HG02642 (cell line): ENCODE measurements at regions not wholly inside any gene's neighbourhood (a gene's known extent, or its start where the extent isn't known, plus 50 kb on each side); places are given as distances from the start of the nearest gene placed in this dataset.
"Not testable (repeated sequence)": the region's sequence is repeated elsewhere in the genome, so short reads cannot be mapped to it uniquely, and the experiment has no call there.

Experiments
- ATAC-seq: cut with Tn5 transposase; IDR thresholded peaks from one replicate; pipeline ENCODE4 v1.9.1; 2021; ENCODE audit warnings: mild to moderate bottlenecking; ENCODE audit not compliant: unreplicated experiment, poor library complexity

DNA sequence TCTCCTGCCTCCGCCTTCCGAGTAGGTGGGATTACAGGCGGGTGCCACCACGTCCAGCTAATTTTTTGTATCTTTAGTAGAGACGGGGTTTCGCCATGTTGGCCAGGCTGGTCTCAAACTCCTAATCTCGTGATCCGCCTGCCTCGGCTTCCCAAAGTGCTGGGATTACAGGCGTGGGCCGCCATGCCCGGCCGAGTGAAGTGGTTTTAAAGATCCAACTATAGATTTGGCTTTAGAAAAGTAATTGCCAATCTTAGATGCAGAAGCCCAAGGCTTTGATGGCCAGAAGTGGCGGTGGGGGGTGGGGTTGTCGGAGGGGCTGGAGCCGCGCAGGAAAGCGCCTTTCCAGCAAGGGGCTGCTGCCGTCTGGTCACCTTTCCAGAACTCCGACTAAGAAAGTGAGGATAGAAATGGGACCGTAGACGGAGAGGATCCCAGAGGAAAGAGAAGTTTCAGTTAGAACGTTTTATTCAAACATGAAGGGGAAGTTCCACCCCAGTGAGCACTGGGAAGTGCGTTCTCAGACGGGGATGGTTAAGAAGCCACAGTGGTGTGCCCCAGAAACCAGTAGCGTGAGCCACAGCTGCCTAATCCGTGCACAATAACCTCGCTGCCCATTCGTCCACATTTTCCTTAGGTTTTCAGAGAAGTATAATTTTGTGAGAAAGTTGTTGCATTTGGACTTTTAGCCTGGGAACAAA is 69.7 kb downstream of the DLL1 start:
- ATAC-seq: no peak

DNA sequence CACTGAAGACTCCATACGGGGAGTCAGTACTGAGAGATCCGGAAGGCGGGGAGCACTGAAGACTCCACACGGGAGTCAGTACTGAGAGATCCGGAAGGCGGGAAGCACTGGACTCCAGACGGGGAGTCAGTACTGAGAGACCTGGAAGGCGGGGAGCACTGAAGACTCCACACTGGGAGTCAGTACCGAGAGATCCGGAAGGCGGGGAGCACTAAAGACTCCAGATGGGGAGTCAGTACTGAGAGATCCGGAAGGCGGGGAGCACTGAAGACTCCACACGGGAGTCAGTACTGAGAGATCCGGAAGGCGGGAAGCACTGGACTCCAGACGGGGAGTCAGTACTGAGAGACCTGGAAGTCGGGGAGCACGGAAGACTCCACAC is 77.2 kb downstream of the DLL1 start:
- not testable (repeated sequence) for ATAC-seq

DNA sequence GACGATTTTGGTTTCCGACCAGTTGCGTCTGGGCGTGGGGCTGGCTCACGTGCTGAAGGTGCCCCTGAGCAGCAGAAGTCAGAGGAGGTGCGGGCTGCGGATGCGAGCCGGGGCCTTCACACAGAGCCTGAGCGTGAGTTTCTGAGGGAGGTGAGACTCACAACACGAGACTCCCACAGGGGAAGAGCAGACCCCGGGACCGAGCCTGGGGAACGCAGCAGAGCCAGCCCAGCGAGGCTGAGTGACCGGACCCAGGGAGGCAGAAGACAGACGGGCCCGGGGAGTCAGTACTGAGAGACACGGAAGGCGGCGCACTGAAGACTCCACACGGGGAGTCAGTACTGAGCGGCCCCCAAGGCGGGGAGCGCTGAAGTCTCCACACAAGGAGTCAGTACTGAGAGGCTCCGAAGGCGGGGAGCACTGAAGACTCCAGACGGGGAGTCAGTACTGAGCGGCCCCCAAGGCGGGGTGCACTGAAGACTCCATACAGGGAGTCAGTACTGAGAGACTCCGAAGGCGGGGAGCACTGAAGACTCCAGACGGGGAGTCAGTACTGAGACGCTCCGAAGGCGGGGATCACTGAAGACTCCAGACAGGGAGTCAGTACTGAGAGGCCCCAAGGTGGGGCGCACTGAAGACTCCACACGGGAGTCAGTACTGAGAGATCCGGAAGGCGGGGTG is 77.8 kb downstream of the DLL1 start:
- ATAC-seq: no peak

DNA sequence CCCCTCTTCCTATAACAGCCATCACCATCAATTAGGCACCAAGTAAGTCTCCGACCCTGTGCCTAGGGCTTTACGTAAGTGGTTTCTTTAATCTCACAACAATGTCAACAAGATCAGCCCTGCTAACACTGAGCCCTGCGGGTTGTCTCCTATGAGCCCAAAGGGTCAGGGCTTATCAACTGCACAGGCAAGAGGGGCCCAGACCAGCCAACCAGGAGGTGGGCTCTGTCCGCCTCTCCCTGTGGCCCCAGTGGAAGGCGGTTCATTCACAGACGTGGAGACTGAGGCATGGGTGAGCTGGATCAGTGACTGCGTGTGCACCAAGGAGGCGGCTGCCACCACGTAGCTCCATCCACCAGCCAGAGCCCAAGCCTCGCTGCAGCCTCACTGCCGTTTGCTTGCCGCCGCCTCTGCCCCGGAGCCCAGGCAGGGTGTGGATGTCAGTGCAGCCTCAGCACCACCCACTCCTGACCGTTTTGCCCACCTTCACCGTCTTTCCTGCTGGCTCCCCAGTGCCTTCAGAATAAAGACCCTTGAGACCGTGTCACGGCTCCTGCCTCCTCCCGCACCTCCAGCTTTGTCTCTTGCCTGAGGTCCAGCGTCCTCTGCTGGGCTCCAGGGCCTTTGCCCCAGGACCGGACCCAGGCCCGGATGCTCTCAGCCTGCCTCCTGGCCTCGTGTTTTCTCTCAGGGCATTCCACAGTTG is 78.7 kb downstream of the DLL1 start:
- no peak for ATAC-seq

DNA sequence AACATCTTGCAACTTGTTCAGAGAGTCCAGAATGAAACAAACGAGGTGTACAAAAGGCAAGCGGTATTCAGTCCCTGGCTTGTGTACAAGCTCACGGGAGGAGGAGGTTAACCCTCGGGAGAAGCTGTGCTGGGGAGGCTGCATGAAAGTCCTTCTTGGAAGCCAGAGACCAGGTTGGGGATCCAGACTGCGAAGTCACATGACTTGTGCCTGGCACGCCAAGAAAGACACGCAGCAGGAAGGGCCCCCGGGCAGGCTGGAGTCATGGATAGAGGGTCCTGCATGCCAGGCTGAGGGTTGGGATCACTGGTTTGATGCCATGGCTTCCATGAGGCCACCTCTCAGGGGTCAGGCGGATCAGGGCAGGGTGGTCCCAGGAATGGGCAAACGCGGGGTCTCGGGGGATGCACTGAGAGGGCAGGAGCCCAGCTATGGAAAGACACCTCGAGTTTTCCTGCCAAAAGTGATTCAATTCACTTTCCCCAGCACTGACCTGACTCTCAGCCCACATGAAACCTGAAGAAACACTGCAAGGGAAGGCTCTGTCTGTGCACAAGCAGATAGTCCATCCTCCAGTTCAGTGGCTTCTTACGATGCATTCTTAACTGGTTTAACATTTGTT is 79.4 kb downstream of the DLL1 start:
- no peak for ATAC-seq

DNA sequence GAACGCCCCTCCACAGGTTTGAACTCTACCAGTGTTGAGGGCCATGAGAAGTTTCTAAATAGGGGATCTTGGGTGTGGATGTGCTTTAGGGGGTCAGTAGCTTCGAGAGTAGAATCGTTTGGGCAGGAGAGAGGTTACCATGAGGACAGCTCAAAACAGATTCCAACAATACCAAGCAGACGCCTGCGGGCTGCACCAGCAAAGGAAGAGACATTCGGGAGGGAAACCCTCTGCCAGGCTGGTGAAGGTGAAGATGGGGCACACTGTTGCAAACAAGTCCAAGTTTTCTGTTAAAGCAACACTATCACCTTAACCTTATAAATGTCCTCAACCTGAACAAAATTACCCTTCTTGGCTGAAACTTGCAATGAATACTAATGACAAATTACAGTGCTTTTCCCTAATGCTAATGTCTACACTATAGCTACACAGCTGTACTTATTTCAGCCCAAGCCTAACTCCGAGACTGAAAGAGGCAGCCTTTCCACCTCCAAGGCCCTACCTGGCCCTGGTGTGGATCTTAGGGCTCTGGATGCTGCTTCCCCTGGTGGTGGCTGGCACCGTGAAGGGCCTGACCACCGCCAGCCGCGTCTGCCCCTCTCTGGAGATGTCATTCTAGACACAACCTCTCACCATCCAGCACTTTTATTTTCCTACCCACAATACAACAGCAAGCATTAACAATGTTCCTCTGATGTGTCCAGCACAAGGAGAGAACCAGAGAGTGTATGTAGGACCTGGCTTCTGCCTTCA is 80.1 kb downstream of the DLL1 start:
- no peak for ATAC-seq

DNA sequence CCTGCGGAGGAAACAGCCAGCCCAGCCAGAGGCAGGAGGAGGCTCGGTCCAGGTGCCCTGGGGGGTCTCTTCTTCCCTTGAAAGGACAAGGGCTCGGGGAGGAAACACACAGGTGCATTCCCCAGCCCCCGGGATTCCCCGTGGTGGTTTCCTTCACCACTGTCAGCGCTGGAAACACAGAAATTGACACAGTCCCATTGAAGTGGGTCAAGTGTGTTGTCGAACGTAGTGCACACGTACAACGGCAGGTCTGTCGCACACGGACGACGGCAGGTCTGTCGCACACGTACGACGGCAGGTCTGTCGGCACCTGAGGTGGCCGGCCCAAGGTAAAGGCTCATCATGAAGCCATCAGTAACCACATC is 80.9 kb downstream of the DLL1 start:
- ATAC-seq: no peak

DNA sequence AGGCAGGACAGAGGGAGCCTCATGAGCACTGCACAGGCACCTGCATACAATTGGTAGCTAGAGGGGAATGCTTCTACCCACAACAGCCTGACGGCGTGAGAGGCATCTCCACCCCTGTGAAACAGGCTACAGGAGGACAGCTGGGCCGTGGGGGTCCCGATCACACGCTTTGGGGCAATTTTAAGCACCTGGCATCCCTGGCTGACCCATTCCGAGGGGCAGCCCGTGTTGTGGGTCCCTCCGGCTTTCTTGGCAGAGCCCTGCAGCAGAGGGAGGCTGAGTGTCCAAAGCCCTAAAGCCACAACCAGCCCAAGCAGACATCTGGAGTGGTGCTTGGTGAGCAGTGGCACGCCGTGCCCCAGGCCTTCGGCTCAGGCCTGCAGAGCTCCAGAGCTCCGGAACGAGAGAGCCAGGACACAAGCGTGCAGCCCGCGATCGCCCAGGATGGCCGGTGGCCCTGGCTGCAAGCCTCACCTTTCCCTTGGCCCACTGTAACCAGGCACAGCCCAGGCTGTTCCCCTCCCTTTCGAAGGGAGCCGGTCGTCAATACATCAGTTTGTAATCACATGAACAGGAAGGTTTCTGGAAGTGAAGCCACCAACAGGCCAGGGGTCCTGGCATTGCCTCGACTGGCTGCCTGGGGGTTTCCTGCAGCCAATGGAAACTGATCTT is 81.4 kb downstream of the DLL1 start:
- no peak for ATAC-seq

DNA sequence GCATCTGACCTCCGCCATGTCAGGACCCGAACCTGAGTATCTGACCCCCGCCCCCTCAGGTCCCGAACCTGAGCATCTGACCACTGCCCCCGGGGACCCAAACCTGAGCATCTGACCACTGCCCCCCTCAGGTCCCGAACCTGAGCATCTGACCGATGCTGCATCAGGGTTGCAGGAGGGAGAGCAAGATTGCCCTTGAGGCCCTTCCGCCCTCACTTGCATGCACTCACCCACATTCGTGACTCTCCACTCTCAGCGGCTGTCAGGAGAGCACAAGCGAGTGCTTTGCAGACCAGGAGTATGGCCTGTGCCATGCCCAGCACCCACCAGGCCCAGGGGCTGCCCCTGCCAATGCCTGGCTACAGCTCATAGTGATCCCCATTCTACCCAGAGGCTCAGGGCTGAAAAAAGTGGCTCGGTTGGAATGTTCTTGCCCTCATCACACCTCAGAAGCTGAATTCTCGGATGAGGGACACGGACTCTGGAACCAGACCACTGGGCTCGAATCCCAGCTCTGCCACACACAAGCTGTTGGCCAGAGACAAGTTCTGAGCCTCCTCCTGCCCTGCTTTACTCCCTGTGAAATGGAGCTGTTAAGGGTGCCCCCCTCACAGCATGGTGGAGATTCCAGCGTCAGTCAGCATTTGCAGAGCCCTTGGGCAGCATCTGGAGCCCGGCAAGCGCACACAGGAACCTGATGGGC is 82.1 kb downstream of the DLL1 start:
- ATAC-seq: no peak

DNA sequence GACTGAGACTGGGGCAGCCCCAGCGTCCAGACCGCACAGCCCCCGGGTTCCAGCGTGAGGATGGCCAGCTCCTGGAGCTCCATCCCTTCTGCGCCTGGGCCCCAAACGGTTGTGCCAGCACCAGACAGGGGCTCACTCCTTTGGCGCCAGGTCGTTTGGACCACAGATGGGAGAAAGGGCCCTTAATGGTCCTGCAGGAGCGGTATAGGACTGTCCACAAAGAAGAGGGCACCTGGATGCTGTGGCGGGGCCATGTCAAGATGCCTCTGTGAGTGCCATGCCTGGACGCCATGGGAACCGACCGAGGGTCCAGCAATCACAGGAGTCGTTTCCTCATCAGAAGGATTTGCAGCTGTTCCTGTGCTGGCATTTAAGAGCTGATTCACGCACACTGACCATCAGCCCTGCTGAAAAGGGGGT is 82.7 kb downstream of the DLL1 start:
- no peak for ATAC-seq

DNA sequence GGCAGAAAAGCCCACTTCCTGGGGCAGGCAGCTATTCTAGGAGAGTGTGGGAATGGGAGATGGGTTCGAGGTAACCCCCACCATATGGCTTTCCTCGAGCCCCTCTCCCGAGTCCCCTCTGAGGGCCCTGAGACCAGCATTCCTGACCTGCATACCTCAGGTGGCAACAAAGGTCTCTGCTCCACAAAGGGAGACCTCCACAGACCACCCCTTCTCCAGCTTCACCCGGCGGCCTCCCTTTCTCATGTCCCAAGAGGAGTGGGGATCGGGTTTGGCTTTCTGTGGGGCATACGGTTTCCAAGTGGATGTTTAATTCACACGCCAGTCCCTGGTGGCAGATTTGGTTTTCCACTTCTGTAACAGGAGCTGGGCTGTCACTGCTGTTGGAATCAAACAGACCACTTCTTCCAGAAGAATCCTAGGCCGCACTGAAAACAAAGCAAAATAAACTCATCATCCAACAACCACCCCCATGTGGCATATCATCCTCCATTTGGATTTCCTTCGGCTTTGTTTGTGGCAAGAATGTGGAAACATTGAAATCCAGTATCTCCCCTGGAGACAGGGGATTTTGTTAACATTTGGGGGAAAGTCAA is 83.2 kb downstream of the DLL1 start:
- no peak for ATAC-seq

DNA sequence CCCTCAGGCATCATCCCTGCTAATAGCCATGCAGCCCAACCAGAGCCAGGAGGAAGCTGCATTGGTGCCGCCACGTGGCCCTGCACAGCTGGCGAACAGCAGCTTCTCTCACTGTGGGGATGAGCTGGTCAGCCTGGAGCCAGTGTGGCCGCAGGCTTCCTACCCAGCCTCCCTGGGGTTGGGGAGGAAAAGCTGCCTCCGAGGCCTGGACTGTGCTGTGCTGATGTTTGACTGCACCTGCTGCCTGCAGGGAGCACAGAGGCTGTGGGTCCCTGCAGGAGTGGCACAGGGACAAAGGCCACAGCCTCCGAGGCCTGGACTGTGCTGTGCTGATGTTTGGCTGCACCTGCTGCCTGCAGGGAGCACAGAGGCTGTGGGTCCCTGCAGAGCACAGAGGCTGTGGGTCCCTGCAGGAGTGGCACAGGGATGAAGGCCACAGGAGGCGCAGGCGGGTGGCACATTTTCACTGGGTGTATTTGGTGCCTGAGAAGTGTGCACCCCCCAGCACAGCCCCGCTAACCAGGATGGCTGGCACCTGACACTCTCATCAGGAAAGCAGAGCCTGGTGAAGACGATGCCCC is 83.9 kb downstream of the DLL1 start:
- ATAC-seq: no peak

DNA sequence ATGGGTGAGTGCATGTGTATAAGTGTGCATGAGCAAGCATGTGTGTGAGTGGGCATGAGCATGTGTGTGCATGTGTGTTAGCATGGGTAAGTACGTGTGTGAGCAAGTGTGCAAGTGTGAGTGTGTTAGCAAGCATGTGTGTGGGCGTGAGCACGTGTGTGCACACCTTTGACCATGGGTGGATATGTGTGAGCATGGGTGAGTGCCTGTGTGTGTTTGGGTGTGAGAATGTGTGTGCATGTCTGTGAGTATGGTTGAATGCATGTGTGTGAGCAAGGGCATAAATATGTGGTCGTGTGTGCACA is 84.6 kb downstream of the DLL1 start:
- no peak for ATAC-seq

DNA sequence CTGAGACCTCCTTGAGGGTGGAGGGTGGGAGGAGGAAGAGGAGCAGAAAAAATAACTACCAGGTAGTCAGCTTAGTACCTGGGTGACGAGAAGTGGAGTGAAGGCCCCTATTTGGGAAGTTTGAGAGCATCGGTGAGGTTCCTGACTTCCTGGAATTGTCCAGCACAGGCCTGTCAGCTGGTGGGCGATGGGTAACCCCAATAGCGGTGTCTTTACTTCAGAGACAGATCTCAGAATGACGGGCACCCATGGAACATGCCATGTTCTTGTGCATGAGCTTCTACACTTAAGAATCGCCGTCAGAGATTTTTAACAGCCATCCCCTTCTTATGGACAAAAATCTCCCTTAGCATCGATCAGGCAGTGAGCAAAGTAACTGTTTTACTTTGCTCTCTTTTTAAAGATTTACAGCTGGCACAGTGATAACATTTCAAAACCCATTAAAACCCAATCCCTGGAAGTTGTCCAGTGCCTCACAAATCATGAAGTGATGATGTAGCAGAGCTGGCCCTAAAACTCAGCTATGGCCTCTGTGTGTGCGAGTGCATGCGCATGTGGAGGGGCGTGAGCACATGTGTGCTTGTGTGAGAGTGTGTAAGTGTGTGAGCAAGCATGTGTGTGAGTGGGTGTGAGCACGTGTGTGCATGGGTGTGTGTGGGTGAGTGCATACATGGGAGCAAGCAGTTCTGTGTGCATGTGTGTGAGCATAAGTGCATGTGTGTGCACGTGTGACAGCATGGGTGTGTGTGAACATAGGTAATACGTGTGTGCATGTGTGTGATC is 85.2 kb downstream of the DLL1 start:
- no peak for ATAC-seq

DNA sequence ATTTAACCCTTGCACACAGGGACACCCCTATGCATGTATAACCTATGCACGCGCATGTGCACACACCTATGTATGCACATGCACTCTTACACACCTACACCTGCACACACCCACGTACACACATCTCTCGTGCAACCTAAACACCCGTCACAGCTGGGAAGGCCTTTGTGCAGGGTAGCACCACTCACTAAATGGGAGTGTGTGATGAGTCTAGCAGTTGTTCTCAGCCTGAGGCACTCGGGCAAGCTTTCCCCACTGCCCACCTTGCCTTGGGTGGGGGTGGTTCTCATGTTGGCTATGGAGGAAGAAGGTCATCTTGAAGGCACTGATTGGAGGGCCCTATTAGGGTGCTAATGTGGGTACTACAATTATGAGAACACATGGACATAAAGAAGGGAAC is 85.8 kb downstream of the DLL1 start:
- no peak for ATAC-seq

DNA sequence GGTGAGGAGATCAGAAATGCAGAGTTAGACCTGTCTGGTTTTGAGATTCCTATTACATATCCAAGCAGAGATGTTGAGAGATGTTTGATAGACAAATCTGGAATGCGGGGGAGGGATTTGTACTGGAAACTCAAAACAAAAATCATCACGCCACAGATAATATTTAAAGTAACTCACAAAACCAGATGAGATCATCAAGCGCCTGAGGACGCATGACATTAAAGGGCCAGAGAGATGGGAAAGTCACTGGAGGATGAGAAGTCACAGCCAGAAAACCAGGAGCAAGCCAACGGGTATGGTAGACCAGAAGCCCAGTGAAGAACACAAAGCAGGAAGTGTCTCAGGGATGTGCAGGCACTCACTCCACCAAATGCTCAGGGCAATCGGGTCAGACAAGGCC is 87.7 kb downstream of the DLL1 start:
- no peak for ATAC-seq

DNA sequence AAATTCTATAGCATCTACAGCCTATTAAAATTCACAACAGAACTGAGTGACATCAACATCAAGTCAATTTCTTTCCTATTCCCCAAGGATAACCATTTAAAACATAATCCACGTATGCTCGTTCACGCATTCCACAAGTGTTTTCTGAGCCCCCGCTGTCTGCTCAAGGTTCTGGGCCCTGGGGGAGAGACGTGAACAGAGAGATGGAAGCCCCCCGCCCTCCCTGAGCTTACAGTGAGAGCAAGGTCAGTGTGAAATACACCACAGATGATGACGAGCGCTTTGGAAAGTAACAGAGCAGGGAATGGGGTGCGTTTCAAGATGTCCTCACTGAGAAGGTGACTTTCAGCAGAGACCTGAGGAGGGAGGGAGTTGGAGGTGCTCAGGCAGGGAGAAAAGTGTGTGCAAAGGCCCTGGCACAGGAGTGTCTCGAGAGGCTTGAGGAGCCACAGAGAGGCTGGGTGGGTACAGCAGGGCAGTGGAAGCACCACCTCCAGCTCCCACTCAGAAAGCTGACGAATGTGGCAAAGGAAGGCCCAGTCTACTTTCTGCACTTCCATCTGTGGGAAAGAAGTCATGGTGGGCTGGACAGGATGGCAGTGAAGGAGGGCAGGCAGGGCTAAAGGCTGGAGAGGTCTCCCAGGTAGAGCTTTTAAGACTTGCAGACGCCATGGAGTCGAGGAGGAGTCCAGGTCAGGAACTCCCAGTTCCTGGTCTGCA is 88.3 kb downstream of the DLL1 start:
- ATAC-seq: no peak

DNA sequence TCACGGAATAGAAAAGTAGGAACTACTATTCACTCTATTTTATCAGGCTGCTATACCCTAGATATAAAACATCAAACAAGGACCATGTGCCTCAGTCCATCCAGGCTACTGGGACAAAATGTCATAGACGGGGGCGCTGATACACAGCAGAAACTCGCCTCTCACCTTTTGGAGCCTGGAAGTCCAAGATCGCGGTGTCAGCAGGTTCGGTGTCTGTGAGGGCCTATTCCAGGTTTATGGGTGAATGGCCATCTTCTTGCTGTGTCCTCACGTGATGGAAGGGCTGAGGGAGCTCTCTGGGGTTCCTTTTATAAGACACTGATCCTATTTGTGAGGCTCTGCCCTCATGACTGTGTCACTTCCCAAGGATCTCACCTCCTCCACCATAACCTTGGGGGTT is 89.5 kb downstream of the DLL1 start:
- ATAC-seq: no peak
